KMS-11 (cell line): ENCODE measurements at regions not wholly inside any gene's neighbourhood (a gene's known extent, or its start where the extent isn't known, plus 50 kb on each side); places are given as distances from the start of the nearest gene placed in this dataset.
"Not testable (repeated sequence)": the region's sequence is repeated elsewhere in the genome, so short reads cannot be mapped to it uniquely, and the experiment has no call there.

Experiments
- H2AFZ ChIP-seq: fragments of 200-600 bp; sonication (generic); 2 replicates; pipeline ENCODE4 v1.6.1; 2016; ENCODE audit warnings: antibody characterized with exemption, mixed run types, low read depth
- H3K27ac ChIP-seq: fragments of 200-600 bp; sonication (generic); 2 replicates; pipeline ENCODE4 v1.6.1; 2016; ENCODE audit warnings: mild to moderate bottlenecking, mixed run types
- H3K27me3 ChIP-seq: fragments of 200-600 bp; sonication (generic); 2 replicates; pipeline ENCODE4 v1.6.1; 2017; ENCODE audit warnings: mild to moderate bottlenecking, low read depth, mixed run types, moderate library complexity; ENCODE audit not compliant: insufficient read depth
- H3K36me3 ChIP-seq: fragments of 200-600 bp; sonication (generic); 2 replicates; pipeline ENCODE4 v1.6.1; 2017; ENCODE audit warnings: mild to moderate bottlenecking, mixed run types; ENCODE audit not compliant: insufficient read depth
- H3K4me1 ChIP-seq: fragments of 200-600 bp; sonication (generic); 2 replicates; pipeline ENCODE4 v1.6.1; 2016; ENCODE audit warnings: mild to moderate bottlenecking, low read depth, mixed run types; ENCODE audit not compliant: poor library complexity, severe bottlenecking
- H3K4me2 ChIP-seq: fragments of 200-600 bp; sonication (generic); 2 replicates; pipeline ENCODE4 v1.7.0; 2016; ENCODE audit warnings: mild to moderate bottlenecking, mixed run types
- H3K4me3 ChIP-seq: fragments of 200-600 bp; sonication (generic); IDR thresholded peaks from 2 replicates; pipeline ENCODE4 v1.6.1; 2017; ENCODE audit warnings: low read depth, low read length, mixed read lengths; ENCODE audit not compliant: insufficient read depth
- H3K79me2 ChIP-seq: fragments of 200-600 bp; sonication (generic); 2 replicates; pipeline ENCODE4 v1.6.1; 2016; ENCODE audit warnings: low read depth, mixed run types; ENCODE audit not compliant: insufficient read depth
- H3K9ac ChIP-seq: fragments of 200-600 bp; sonication (generic); 2 replicates; pipeline ENCODE4 v1.6.1; 2016; ENCODE audit warnings: mild to moderate bottlenecking, mixed run types
- H4K20me1 ChIP-seq: fragments of 200-600 bp; sonication (generic); 2 replicates; pipeline ENCODE4 v1.6.1; 2016; ENCODE audit warnings: mild to moderate bottlenecking, mixed run types; ENCODE audit not compliant: insufficient read depth
- TF ChIP-seq, protein P1 (sequence below): fragments of 200-600 bp; sonication (generic); conservative IDR thresholded peaks from 2 replicates; pipeline ENCODE4 v1.6.1; 2017; ENCODE audit warnings: low read depth, mild to moderate bottlenecking, antibody characterized with exemption, low read length, moderate library complexity, mixed read lengths

DNA sequence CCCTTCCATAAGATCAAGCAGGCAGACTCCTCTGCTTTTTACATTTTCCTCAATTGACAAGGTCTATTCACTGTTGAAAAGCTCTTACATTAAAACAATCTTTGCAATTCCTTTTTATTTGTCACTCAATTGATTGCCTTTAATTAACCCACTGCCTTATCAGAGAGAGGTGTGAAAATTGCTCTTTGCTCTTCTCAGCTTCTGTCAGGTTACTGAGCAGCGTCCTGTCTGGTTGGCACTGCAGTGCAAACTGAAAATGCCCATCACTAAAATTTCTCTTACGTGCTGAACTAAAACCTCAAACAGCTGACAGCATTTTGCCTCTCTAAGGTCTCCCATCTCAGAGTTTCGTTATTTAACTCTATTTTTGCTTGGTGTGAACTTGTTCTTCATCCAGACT lies 504.1 kb upstream of the ATXN7L3B start:
- H2AFZ ChIP-seq, result no peak overlapping the region
- H3K27me3 ChIP-seq, result no peaks in the 10 kb centered on the region
- no peak overlapping the region for H3K9ac ChIP-seq
- H4K20me1 ChIP-seq, result no peaks in the 10 kb centered on the region; the same call in 1 of the 2 replicates
- H3K36me3 ChIP-seq, result no peaks in the 10 kb centered on the region
- TF ChIP-seq, protein P1, sequence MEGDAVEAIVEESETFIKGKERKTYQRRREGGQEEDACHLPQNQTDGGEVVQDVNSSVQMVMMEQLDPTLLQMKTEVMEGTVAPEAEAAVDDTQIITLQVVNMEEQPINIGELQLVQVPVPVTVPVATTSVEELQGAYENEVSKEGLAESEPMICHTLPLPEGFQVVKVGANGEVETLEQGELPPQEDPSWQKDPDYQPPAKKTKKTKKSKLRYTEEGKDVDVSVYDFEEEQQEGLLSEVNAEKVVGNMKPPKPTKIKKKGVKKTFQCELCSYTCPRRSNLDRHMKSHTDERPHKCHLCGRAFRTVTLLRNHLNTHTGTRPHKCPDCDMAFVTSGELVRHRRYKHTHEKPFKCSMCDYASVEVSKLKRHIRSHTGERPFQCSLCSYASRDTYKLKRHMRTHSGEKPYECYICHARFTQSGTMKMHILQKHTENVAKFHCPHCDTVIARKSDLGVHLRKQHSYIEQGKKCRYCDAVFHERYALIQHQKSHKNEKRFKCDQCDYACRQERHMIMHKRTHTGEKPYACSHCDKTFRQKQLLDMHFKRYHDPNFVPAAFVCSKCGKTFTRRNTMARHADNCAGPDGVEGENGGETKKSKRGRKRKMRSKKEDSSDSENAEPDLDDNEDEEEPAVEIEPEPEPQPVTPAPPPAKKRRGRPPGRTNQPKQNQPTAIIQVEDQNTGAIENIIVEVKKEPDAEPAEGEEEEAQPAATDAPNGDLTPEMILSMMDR, result no peak
- H3K27ac ChIP-seq, result no peak overlapping the region
- H3K4me3 ChIP-seq, result no peak overlapping the region
- H3K4me1 ChIP-seq, result no peaks in the 10 kb centered on the region
- no peak overlapping the region for H3K4me2 ChIP-seq
- H3K79me2 ChIP-seq, result no peaks in the 10 kb centered on the region

- H2AFZ ChIP-seq, H3K27ac ChIP-seq, H3K4me2 ChIP-seq, H3K27me3 ChIP-seq, H4K20me1 ChIP-seq, H3K4me1 ChIP-seq, H3K79me2 ChIP-seq, H3K36me3 ChIP-seq, H3K9ac ChIP-seq, H3K4me3 ChIP-seq: not testable (repeated sequence)
Observed at GRCh38 chr12:74039138-74039537, 498.5 kb upstream of the ATXN7L3B start.

DNA sequence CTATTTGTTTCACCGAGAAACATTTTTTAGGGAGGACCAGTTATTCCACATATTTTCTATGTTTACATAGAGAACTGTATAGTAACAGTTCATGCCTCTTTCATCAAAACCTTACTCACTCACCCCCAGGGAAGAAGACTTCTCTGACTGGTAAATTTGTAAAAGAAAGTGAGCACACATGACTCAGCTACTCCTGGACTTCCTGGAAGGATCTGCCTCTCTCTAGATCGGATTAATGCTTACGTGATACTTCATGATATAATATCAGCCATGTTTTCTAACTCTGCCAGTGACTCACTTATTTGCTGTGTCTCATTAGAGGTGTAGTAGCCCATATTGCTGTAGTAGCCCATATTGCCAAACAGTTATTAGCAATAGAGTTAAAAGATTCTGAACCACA lies 494.3 kb upstream of the ATXN7L3B start:
- Histone ChIP-seq H4K20me1 (no peaks in the 10 kb centered on the region), H3K27me3 (no peaks in the 10 kb centered on the region), H3K79me2 (no peaks in the 10 kb centered on the region), H2AFZ (no peak overlapping the region), H3K4me2 (no peak overlapping the region), H3K4me1 (no peaks in the 10 kb centered on the region), H3K4me3 (no peak overlapping the region), H3K27ac (no peak overlapping the region), H3K9ac (no peak overlapping the region), H3K36me3 (no peaks in the 10 kb centered on the region)
- TF ChIP-seq, protein P1, result no peak

DNA sequence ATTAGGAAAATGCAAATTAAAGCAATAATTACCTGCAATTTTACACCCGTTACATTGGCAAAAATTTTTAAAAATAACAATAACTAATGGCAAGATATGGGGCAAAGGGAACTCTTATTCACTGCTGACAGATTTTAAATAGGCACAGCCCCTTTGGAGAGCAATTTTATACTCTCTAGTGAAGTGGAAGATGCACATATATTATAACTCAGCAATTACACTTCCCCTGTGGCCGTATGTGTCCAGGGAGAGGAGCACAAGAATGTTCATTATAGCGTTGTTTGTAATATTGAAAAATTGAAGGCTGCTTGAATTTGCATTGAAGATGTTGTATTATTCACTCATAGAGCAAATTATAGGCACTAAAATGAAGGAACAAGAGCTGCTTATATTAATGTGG lies 488.3 kb upstream of the ATXN7L3B start:
- Histone ChIP-seq H3K79me2 (no peaks in the 10 kb centered on the region), H4K20me1 (no peaks in the 10 kb centered on the region), H3K4me3 (no peak overlapping the region), H3K4me2 (no peak overlapping the region), H3K27me3 (no peaks in the 10 kb centered on the region), H3K27ac (no peak overlapping the region), H3K36me3 (no peaks in the 10 kb centered on the region), H3K9ac (no peak overlapping the region), H3K4me1 (no peaks in the 10 kb centered on the region), H2AFZ (no peak overlapping the region)
- TF ChIP-seq, protein P1, result no peak

DNA sequence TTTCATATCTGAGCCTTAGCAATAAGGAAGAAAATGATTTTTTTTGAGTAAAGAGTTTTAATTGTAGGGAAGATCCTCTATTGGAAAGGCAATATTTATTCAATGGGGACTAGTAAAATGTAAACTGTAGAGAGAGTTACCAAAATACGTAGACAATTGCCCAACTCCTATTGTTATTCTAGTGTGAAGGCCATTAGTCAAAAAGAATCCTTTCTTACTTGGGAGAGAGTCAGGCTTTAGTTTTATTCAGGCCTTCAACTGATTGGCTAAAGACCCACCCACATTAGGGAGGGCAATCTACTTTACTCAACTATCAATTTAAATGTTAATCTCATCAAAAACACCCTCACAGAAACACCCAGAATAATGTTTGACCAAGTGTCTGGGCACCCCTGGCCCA lies 485.8 kb upstream of the ATXN7L3B start:
- Histone ChIP-seq H3K4me1 (no peaks in the 10 kb centered on the region), H3K4me2 (no peak overlapping the region)

More for the DNA sequence above, 485.8 kb upstream of the ATXN7L3B start:
- H3K36me3 ChIP-seq, result no peaks in the 10 kb centered on the region
- no peak overlapping the region for H2AFZ ChIP-seq
- no peaks in the 10 kb centered on the region for H3K27me3 ChIP-seq
- no peaks in the 10 kb centered on the region for H3K79me2 ChIP-seq
- TF ChIP-seq, protein P1, result no peak
- H3K27ac ChIP-seq, result no peak overlapping the region
- no peaks in the 10 kb centered on the region for H4K20me1 ChIP-seq
- no peak overlapping the region for H3K4me3 ChIP-seq
- no peak overlapping the region for H3K9ac ChIP-seq
